ENCODE measurements at regions not wholly inside any gene's neighbourhood (a gene's known extent, or its start where the extent isn't known, plus 50 kb on each side); places are given as distances from the start of the nearest gene placed in this dataset.

DNA sequence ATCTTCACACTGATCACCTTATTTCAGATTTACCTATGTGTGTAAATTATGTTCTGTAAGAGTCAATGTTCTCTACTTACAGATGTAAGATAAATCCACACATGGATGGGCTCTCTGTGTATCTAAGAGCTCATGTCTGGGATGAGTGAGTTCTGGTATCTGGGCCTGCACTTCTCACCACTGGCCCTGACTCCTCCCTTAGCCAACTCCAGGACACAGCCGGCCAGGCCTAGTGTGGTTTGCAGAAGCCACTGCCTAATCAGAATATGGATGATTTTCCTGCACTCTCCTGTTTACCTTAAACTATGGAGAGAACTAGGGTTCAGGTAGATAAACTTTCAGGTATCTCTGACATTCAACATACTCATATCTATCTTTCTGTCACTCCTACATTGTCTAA, 1284.8 kb downstream of the TMEM121 start:
- no peak for DNase-seq (ENCODE audit: low spot score)
- BruUV-seq (replicated peaks) = no TSS peak
- Histone ChIP-seq H3K4me3 (ENCODE audit: low read depth, low read length, poor library complexity, severe bottlenecking) (no peak overlapping the region), H3K27me3 (replicated peaks; ENCODE audit: insufficient read depth, low read depth, low read length, poor library complexity) (peaks cover 23% of the 10 kb centered on the region), H3K4me1 (ENCODE audit: insufficient read depth, low read length, poor library complexity, severe bottlenecking) (no peaks in the 10 kb centered on the region), H3K36me3 (ENCODE audit: insufficient read depth, low read length, poor library complexity, severe bottlenecking) (no peaks in the 10 kb centered on the region), H3K27ac (ENCODE audit: low read depth, low read length, poor library complexity, severe bottlenecking) (no peak overlapping the region), H3K9me3 (ENCODE audit: low read depth, low read length, poor library complexity, severe bottlenecking) (no peaks in the 10 kb centered on the region)
- TF ChIP-seq, protein P1, sequence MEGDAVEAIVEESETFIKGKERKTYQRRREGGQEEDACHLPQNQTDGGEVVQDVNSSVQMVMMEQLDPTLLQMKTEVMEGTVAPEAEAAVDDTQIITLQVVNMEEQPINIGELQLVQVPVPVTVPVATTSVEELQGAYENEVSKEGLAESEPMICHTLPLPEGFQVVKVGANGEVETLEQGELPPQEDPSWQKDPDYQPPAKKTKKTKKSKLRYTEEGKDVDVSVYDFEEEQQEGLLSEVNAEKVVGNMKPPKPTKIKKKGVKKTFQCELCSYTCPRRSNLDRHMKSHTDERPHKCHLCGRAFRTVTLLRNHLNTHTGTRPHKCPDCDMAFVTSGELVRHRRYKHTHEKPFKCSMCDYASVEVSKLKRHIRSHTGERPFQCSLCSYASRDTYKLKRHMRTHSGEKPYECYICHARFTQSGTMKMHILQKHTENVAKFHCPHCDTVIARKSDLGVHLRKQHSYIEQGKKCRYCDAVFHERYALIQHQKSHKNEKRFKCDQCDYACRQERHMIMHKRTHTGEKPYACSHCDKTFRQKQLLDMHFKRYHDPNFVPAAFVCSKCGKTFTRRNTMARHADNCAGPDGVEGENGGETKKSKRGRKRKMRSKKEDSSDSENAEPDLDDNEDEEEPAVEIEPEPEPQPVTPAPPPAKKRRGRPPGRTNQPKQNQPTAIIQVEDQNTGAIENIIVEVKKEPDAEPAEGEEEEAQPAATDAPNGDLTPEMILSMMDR (conservative IDR thresholded peaks at IDR 0.05; ENCODE audit: low read depth, low read length) = no peak
- no peak for TF ChIP-seq EZH2 (IDR thresholded peaks at IDR 0.05; ENCODE audit: borderline replicate concordance, low read depth, low read length, poor library complexity, severe bottlenecking)
- CTCF ChIA-PET = no interaction called here
- intact Hi-C loops (cut with micrococcal nuclease; ENCODE audit: unreplicated experiment) = no loop called here
- POLR2A ChIA-PET (ENCODE audit: low non-redundant PET) = no interaction called here

DNA sequence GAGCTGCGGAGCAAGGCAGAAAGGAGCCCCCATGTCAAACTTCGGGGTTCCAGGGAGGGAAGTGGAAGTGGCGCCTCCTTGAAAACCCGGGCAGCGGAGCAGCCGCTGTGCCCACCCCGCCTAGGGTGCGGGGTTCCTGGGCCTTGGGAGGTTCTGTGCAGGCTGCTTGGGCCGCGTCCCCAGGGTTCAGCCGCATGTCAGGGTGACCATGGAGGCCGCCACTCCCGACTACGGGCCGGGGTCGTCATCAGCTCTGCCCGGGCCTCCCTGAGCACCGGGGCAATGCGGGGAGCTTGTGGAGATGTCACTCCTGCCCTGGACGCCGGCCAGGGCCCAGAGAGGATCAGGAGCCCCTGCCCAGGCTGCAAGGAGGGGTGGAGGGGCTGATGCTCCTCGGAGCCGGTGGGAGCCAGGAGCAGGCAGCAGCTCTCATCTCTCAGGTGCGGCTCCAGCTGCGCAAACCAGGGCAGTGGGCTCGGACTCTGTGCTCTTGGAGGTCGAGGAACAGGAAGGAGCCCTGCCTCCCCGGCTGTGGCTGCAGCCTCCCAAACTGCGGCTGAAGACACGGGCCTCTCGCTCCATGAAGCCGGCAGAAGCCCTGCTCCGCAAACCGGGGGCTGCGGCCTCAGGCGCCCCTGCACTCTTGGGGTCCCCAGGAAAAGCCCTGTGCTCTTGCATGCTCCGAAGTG, 1286.5 kb downstream of the TMEM121 start:
- Histone ChIP-seq H3K27ac (ENCODE audit: low read depth, low read length, poor library complexity, severe bottlenecking) (no peak overlapping the region), H3K9me3 (ENCODE audit: low read depth, low read length, poor library complexity, severe bottlenecking) (no peaks in the 10 kb centered on the region), H3K36me3 (ENCODE audit: insufficient read depth, low read length, poor library complexity, severe bottlenecking) (no peaks in the 10 kb centered on the region), H3K27me3 (replicated peaks; ENCODE audit: insufficient read depth, low read depth, low read length, poor library complexity) (peaks cover 24% of the 10 kb centered on the region), H3K4me3 (ENCODE audit: low read depth, low read length, poor library complexity, severe bottlenecking) (no peak overlapping the region), H3K4me1 (ENCODE audit: insufficient read depth, low read length, poor library complexity, severe bottlenecking) (no peaks in the 10 kb centered on the region)
- ChIA-PET POLR2A (ENCODE audit: low non-redundant PET) (no interaction called here), CTCF (no interaction called here)
- intact Hi-C loops (cut with micrococcal nuclease; ENCODE audit: unreplicated experiment) = no loop called here
- no TSS peak for BruUV-seq (replicated peaks)
- DNase-seq (ENCODE audit: low spot score) = no peak
- TF ChIP-seq, protein P1 (conservative IDR thresholded peaks at IDR 0.05; ENCODE audit: low read depth, low read length) = no peak
- no peak for TF ChIP-seq EZH2 (IDR thresholded peaks at IDR 0.05; ENCODE audit: borderline replicate concordance, low read depth, low read length, poor library complexity, severe bottlenecking)

DNA sequence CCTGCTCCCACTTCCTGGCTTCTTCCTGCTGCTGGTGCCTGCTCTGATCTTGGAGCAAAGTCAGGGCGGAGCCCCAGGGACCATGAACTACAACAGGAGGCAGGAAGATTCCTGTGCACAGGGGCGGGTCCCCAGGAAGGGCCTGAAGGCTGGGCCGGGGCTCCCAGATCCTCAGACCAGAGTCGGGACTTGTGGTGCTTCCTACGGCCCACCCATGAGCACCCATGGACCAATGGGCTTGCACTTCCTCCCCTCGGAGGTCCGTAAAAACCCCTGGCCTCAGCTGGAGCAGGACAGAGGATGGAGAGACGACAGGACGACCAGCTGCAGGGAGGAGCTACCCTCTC, 1287.1 kb downstream of the TMEM121 start:
- Histone ChIP-seq H3K4me1 (ENCODE audit: insufficient read depth, low read length, poor library complexity, severe bottlenecking) (no peaks in the 10 kb centered on the region), H3K27ac (ENCODE audit: low read depth, low read length, poor library complexity, severe bottlenecking) (no peak overlapping the region), H3K9me3 (ENCODE audit: low read depth, low read length, poor library complexity, severe bottlenecking) (no peaks in the 10 kb centered on the region), H3K4me3 (ENCODE audit: low read depth, low read length, poor library complexity, severe bottlenecking) (no peak overlapping the region), H3K27me3 (replicated peaks; ENCODE audit: insufficient read depth, low read depth, low read length, poor library complexity) (peaks cover 24% of the 10 kb centered on the region), H3K36me3 (ENCODE audit: insufficient read depth, low read length, poor library complexity, severe bottlenecking) (no peaks in the 10 kb centered on the region)
- ChIA-PET POLR2A (ENCODE audit: low non-redundant PET) (no interaction called here), CTCF (no interaction called here)
- intact Hi-C loops (cut with micrococcal nuclease; ENCODE audit: unreplicated experiment) = no loop called here
- TF ChIP-seq, protein P1 (conservative IDR thresholded peaks at IDR 0.05; ENCODE audit: low read depth, low read length) = no peak
- no peak for TF ChIP-seq EZH2 (IDR thresholded peaks at IDR 0.05; ENCODE audit: borderline replicate concordance, low read depth, low read length, poor library complexity, severe bottlenecking)
- DNase-seq (ENCODE audit: low spot score) = no peak
- no TSS peak for BruUV-seq (replicated peaks)
